ENCODE measurements at regions not wholly inside any gene's neighbourhood (a gene's known extent, or its start where the extent isn't known, plus 50 kb on each side); places are given as distances from the start of the nearest gene placed in this dataset.

DNA sequence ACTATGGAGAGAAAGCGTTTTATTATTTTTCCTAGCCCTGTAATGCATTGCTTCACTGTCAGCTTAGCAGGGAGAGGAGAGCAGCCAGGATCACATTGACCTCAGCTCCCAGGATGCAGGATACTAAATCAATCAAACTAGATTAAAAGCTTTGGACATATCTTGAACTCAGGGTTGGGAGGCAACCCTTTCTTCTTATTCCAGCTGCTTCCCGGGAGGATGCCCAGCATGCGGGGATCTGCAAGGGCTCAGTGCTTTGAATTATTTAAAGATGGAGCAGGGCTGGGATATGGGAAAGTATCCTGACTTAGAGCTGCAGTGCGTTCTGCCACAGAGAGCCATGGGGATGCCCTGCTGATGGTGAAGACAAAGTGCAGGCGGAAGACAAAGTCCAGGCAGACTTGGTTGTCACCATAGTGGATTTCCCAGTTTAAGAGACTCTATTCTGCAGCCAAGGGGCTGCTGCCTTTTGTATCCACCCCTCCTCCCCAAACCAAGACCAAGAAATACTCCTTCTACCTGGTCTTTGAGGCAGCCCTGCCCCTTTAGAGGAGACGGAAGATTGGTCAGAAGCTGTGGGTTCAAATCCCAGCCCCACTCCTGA, 1035.0 kb downstream of the TBC1D22A start:
- Histone ChIP-seq H3K36me3 (ENCODE audit: control insufficient read depth, insufficient read depth, low read length) (no peaks in the 10 kb centered on the region), H3K4me3 (ENCODE audit: low read depth, low read length) (no peak overlapping the region), H3K27me3 (ENCODE audit: control insufficient read depth, insufficient read depth, low read length) (no peaks in the 10 kb centered on the region)
- no peak for DNase-seq (ENCODE audit: low read depth)
- ChIA-PET POLR2A (no interaction called here), CTCF (no interaction called here)
- TF ChIP-seq, protein P1, sequence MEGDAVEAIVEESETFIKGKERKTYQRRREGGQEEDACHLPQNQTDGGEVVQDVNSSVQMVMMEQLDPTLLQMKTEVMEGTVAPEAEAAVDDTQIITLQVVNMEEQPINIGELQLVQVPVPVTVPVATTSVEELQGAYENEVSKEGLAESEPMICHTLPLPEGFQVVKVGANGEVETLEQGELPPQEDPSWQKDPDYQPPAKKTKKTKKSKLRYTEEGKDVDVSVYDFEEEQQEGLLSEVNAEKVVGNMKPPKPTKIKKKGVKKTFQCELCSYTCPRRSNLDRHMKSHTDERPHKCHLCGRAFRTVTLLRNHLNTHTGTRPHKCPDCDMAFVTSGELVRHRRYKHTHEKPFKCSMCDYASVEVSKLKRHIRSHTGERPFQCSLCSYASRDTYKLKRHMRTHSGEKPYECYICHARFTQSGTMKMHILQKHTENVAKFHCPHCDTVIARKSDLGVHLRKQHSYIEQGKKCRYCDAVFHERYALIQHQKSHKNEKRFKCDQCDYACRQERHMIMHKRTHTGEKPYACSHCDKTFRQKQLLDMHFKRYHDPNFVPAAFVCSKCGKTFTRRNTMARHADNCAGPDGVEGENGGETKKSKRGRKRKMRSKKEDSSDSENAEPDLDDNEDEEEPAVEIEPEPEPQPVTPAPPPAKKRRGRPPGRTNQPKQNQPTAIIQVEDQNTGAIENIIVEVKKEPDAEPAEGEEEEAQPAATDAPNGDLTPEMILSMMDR (IDR thresholded peaks at IDR 0.05; ENCODE audit: insufficient read depth, low read depth, low read length): no peak

DNA sequence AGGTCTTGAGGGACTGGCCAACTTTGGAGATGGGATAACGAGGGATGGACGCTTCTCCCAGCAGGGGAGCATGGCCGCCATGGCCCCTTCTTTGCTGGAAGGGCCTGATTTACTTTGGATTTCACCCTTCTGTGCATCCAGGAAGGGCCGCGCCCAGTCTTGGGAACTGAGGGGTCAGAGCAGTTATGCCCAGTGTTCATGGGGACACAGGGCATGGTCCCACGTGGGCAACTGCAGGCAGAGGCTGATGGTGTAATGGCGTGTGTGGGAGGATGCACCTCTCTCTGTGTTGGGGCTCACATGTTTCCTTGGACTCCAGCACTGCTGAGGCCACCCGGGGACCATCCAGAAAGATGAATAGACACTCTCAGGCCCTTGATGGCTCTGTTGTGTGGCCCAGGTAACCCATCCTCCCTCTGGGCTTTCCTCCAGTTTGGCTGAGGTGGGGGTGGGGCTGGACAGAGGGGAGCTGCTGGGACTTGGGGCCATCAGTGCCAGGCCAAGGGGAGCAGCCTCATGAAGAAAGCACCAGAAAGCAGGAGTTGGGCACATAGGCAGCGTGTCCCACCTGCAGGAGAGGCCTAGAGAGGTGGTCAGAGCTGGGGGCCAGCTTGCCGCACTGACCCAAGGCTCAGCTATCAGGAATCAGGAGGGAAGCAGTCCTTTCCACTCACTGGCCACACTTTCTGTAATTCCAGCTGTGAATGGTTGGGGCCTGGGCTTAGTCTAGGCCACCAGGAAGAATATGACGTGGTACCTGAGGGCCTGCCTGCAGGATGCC, 1033.9 kb downstream of the TBC1D22A start:
- Histone ChIP-seq H3K4me3 (ENCODE audit: low read depth, low read length) (no peak overlapping the region), H3K36me3 (ENCODE audit: control insufficient read depth, insufficient read depth, low read length) (no peaks in the 10 kb centered on the region), H3K27me3 (ENCODE audit: control insufficient read depth, insufficient read depth, low read length) (no peaks in the 10 kb centered on the region)
- ChIA-PET POLR2A (no interaction called here), CTCF (no interaction called here)
- TF ChIP-seq, protein P1 (IDR thresholded peaks at IDR 0.05; ENCODE audit: insufficient read depth, low read depth, low read length): no peak
- DNase-seq (ENCODE audit: low read depth): no peak

DNA sequence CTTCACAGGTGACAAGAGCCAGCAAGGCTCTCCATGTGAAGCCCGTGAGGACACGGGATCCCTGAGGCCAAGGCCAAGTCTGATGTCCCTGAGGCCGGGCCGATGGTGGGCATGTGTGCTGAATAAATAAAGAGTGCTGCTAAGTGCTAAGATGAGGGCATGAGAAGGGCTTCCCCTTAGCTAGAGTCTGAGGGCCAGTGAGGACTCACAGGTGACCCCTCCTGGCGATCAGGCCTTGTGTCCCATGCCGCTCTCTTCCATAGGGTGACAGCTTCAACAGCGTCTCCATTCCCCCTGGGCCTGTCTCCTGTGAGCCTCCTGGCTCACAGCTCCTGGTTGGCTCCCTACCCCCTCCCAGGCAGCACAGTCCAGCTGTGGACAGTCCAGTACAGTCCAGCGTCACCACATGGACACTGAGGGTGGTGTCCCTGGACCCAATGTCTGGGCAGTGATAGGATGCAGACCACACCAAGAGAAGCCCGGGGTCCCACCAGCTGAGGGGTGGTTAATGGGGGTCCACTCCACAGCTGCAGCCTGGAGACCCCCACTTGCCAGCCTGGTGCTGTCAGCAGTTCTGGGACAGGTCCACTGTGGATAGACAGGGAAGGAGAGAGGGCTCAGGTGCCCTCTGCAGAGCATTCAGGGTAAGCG, 1033.2 kb downstream of the TBC1D22A start:
- TF ChIP-seq, protein P1 (IDR thresholded peaks at IDR 0.05; ENCODE audit: insufficient read depth, low read depth, low read length): no peak
- ChIA-PET POLR2A (no interaction called here), CTCF (no interaction called here)

DNA sequence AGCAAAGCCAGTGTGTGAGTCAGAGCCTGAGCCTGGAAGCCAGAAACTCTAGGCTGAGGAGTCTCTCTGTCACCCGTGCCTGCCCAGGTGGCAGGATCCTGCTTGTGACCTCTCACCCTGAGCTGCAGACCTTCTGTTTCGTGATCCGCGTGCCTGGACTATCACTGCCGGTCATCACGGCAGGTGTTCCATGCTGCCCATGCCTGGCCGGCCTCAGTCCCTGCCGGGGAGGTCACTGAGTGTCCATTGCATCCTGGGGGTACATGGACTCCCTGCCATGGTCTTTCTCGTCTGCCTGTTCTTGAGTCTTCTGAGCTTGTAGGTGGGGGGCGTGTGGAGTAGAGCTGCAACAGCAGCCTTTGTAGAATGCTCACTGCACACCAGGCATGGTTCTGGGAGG, 1032.4 kb downstream of the TBC1D22A start:
- no peak overlapping the region for H3K4me3 ChIP-seq (ENCODE audit: low read depth, low read length)
- ChIA-PET CTCF (no interaction called here), POLR2A (no interaction called here)
- no peak for DNase-seq (ENCODE audit: low read depth)
- H3K27me3 ChIP-seq (ENCODE audit: control insufficient read depth, insufficient read depth, low read length): no peaks in the 10 kb centered on the region
- H3K36me3 ChIP-seq (ENCODE audit: control insufficient read depth, insufficient read depth, low read length): no peaks in the 10 kb centered on the region
- TF ChIP-seq, protein P1 (IDR thresholded peaks at IDR 0.05; ENCODE audit: insufficient read depth, low read depth, low read length): no peak

More for the DNA sequence above, 1033.2 kb downstream of the TBC1D22A start:
- no peak overlapping the region for H3K4me3 ChIP-seq (ENCODE audit: low read depth, low read length)
- no peaks in the 10 kb centered on the region for H3K27me3 ChIP-seq (ENCODE audit: control insufficient read depth, insufficient read depth, low read length)
- no peaks in the 10 kb centered on the region for H3K36me3 ChIP-seq (ENCODE audit: control insufficient read depth, insufficient read depth, low read length)
- no peak for DNase-seq (ENCODE audit: low read depth)

DNA sequence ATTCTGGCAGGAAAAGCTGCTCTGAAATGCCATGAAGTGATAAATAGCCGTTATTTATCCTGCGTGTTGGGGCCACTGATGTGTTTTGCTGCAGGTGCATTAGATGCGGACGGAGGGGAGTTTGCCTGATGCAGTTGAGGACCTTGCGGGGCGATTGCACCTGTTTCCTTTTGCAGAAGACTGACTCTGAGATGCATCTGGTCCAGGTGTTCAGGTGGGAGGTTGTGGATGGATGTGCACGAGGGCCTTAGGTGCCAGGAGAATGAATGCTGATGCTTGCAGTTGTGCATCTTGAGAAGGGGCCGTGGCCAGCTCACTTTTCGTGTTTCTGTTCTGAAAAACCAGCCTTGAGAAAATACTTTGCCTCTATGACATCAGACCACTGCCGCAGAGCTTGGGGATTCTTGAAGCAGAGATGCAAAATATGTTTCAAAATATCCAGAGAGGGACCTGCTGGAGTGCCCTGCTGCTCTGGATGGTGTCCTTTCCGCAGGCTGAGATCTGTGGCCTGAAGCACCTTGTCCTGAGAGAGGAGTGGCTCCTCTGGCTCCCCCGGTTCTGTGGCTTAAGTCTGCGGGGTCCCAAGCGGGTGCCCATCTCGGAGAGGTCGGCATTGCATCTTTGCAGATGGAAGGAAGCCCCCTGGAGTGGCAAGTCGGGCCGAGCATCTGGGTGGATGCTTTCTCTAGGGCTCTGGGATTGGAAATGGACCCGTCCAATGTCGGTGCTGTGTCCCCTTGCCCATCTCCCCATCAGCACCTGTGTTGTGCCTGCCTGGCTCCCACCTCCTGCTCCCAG, 1031.1 kb downstream of the TBC1D22A start:
- no peaks in the 10 kb centered on the region for H3K36me3 ChIP-seq (ENCODE audit: control insufficient read depth, insufficient read depth, low read length)
- CTCF ChIA-PET: no interaction called here
- POLR2A ChIA-PET: no interaction called here

More for the DNA sequence above, 1031.1 kb downstream of the TBC1D22A start:
- TF ChIP-seq, protein P1 (IDR thresholded peaks at IDR 0.05; ENCODE audit: insufficient read depth, low read depth, low read length): no peak
- no peak overlapping the region for H3K4me3 ChIP-seq (ENCODE audit: low read depth, low read length)
- DNase-seq (ENCODE audit: low read depth): no peak
- H3K27me3 ChIP-seq (ENCODE audit: control insufficient read depth, insufficient read depth, low read length): no peaks in the 10 kb centered on the region

Measured in BJ (cell line).